Smooth muscle cell (in vitro differentiated cells): ENCODE measurements at regions not wholly inside any gene's neighbourhood (a gene's known extent, or its start where the extent isn't known, plus 50 kb on each side); places are given as distances from the start of the nearest gene placed in this dataset.

Experiments used
- DNase-seq: peaks from one replicate; lab custom pipeline; 2025; ENCODE audit not compliant: unreplicated experiment; lab: John Stamatoyannopoulos, UW
- H2AFZ ChIP-seq: fragments of 200-600 bp; sonication (generic); 2 replicates; pipeline ENCODE4 v1.6.0; 2016; ENCODE audit warnings: antibody characterized with exemption, low read depth, mild to moderate bottlenecking
- H3F3A ChIP-seq: fragments of 200-600 bp; sonication (generic); 2 replicates; pipeline ENCODE4 v1.6.0; 2017; ENCODE audit warnings: antibody characterized with exemption, low read depth
- H3K27ac ChIP-seq: fragments of 200-600 bp; sonication (generic); 2 replicates; pipeline ENCODE4 v1.5.1; 2016; ENCODE audit warnings: low read depth, mild to moderate bottlenecking
- H3K27me3 ChIP-seq: fragments of 200-600 bp; sonication (generic); 2 replicates; pipeline ENCODE4 v1.6.1; 2016; ENCODE audit warnings: low read depth, mild to moderate bottlenecking
- H3K36me3 ChIP-seq: fragments of 200-600 bp; sonication (generic); 2 replicates; pipeline ENCODE4 v1.5.1; 2016; ENCODE audit warnings: low read depth
- H3K4me1 ChIP-seq: fragments of 200-600 bp; sonication (generic); 2 replicates; pipeline ENCODE4 v1.5.1; 2016; ENCODE audit warnings: low read depth
- H3K4me2 ChIP-seq: fragments of 200-600 bp; sonication (generic); 2 replicates; pipeline ENCODE4 v1.6.0; 2016; ENCODE audit warnings: mild to moderate bottlenecking
- H3K4me3 ChIP-seq: fragments of 200-600 bp; sonication (generic); 2 replicates; pipeline ENCODE4 v1.5.1; 2016; ENCODE audit warnings: mild to moderate bottlenecking
- H3K79me2 ChIP-seq: fragments of 200-600 bp; sonication (generic); 2 replicates; pipeline ENCODE4 v1.6.0; 2016; ENCODE audit warnings: low read depth, mild to moderate bottlenecking
- H3K9ac ChIP-seq: fragments of 200-600 bp; sonication (generic); 2 replicates; pipeline ENCODE4 v1.6.0; 2016; ENCODE audit warnings: low read depth
- H3K9me3 ChIP-seq: fragments of 200-600 bp; sonication (generic); replicated peaks from 2 replicates; pipeline ENCODE4 v1.5.1; 2016; ENCODE audit warnings: low read depth
- H4K20me1 ChIP-seq: fragments of 200-600 bp; sonication (generic); 2 replicates; pipeline ENCODE4 v1.6.0; 2016; ENCODE audit warnings: low read depth
- CTCF ChIP-seq: fragments of 200-600 bp; sonication (generic); IDR thresholded peaks from 2 replicates; pipeline ENCODE4 v1.5.1; 2017; ENCODE audit warnings: borderline replicate concordance, mild to moderate bottlenecking, antibody characterized with exemption; ENCODE audit not compliant: insufficient read depth, poor library complexity, severe bottlenecking
- WGBS: methylation state at CpG from one replicate; pipeline ENCODE4 v1.1.7; 2016; ENCODE audit warnings: low lambda C conversion rate; 5-methylcytosine and 5-hydroxymethylcytosine counted together

GRCh38 chr10:6980353-6980752, 400.3 kb upstream of the PRKCQ start:
- Histone ChIP-seq H3F3A (no peaks in the 10 kb centered on the region), H4K20me1 (no peaks in the 10 kb centered on the region), H2AFZ (no peak overlapping the region), H3K79me2 (no peaks in the 10 kb centered on the region), H3K9ac (no peak overlapping the region), H3K36me3 (no peaks in the 10 kb centered on the region), H3K4me3 (no peak overlapping the region), H3K9me3 (no peaks in the 10 kb centered on the region), H3K4me1 (no peaks in the 10 kb centered on the region), H3K4me2 (no peak overlapping the region), H3K27ac (no peak overlapping the region), H3K27me3 (peaks cover 14% of the 10 kb centered on the region)
- TF ChIP-seq CTCF, result no peak
- WGBS, result 87% methylated on average over 4 of the region's 4 CpGs
- no peak for DNase-seq

GRCh38 chr10:6979371-6979770, 399.3 kb upstream of the PRKCQ start:
- Histone ChIP-seq H3K36me3 (no peaks in the 10 kb centered on the region), H3K4me2 (no peak overlapping the region), H3K27ac (no peak overlapping the region), H3K9me3 (no peaks in the 10 kb centered on the region), H3K79me2 (no peaks in the 10 kb centered on the region), H3K4me3 (no peak overlapping the region), H3K4me1 (no peaks in the 10 kb centered on the region), H4K20me1 (no peaks in the 10 kb centered on the region), H3F3A (no peaks in the 10 kb centered on the region), H2AFZ (no peak overlapping the region), H3K27me3 (peaks cover 14% of the 10 kb centered on the region), H3K9ac (no peak overlapping the region)
- no peak for DNase-seq
- 91% methylated on average over 7 of the region's 7 CpGs for WGBS
- no peak for TF ChIP-seq CTCF

GRCh38 chr10:6978187-6978627, 398.1 kb upstream of the PRKCQ start:
- no peak overlapping the region for H3K4me3 ChIP-seq
- H3K27me3 ChIP-seq, result peaks cover 14% of the 10 kb centered on the region
- H3F3A ChIP-seq, result no peaks in the 10 kb centered on the region
- H3K9ac ChIP-seq, result no peak overlapping the region
- no peaks in the 10 kb centered on the region for H3K4me1 ChIP-seq
- DNase-seq, result no peak
- no peaks in the 10 kb centered on the region for H3K79me2 ChIP-seq
- H3K9me3 ChIP-seq, result no peaks in the 10 kb centered on the region
- TF ChIP-seq CTCF, result no peak
- no peaks in the 10 kb centered on the region for H3K36me3 ChIP-seq
- H3K27ac ChIP-seq, result no peak overlapping the region
- H2AFZ ChIP-seq, result no peak overlapping the region
- H4K20me1 ChIP-seq, result no peaks in the 10 kb centered on the region
- H3K4me2 ChIP-seq, result no peak overlapping the region
- WGBS, result 72% methylated on average over 5 of the region's 5 CpGs

GRCh38 chr10:6977398-6978186, 397.5 kb upstream of the PRKCQ start:
- no peak for DNase-seq
- Histone ChIP-seq H4K20me1 (no peaks in the 10 kb centered on the region), H3K4me1 (no peaks in the 10 kb centered on the region), H3K4me3 (no peak overlapping the region), H3K27me3 (peaks cover 14% of the 10 kb centered on the region), H3K36me3 (no peaks in the 10 kb centered on the region), H3F3A (no peaks in the 10 kb centered on the region), H3K79me2 (no peaks in the 10 kb centered on the region), H2AFZ (no peak overlapping the region), H3K9me3 (no peaks in the 10 kb centered on the region), H3K4me2 (no peak overlapping the region), H3K27ac (no peak overlapping the region), H3K9ac (no peak overlapping the region)
- 85% methylated on average over 12 of the region's 12 CpGs for WGBS
- no peak for TF ChIP-seq CTCF
